Colonic mucosa (tissue), 4 donors: ENCODE measurements at regions not wholly inside any gene's neighbourhood (a gene's known extent, or its start where the extent isn't known, plus 50 kb on each side); places are given as distances from the start of the nearest gene placed in this dataset.

Experiments
- DNase-seq: peaks from one replicate; pipeline ENCODE4 v3.0.0-alpha.2; 2020
- H3K27ac ChIP-seq: fragments of 200-600 bp; one replicate; pipeline ENCODE4 v1.8.0; 2021
- H3K27me3 ChIP-seq: fragments of 200-600 bp; one replicate; pipeline ENCODE4 v1.8.0; 2021
- H3K36me3 ChIP-seq: fragments of 200-600 bp; one replicate; pipeline ENCODE4 v1.8.0; 2021
- H3K4me1 ChIP-seq: fragments of 200-600 bp; one replicate; pipeline ENCODE4 v1.8.0; 2021; ENCODE audit warnings: mild to moderate bottlenecking
- H3K4me3 ChIP-seq: fragments of 200-600 bp; one replicate; pipeline ENCODE4 v1.8.0; 2021
- H3K9ac ChIP-seq, 2 donors: one replicate each; pipeline ENCODE4 v1.7.0; 2013; ENCODE audit warnings: control low read depth in 2 of 2, low read depth in 2 of 2, low read length in 2 of 2
- H3K9me3 ChIP-seq: fragments of 200-600 bp; one replicate; pipeline ENCODE4 v1.8.0; 2021
- intact Hi-C: fragments of 100-400 bp; cut with DNase I; formaldehyde crosslinking; loops from one replicate; pipeline ENCODE4 v1.14.1; 2022
- TF ChIP-seq, protein P1 (sequence below): fragments of 200-600 bp; IDR thresholded peaks from one replicate; pipeline ENCODE4 v1.8.0; 2022; ENCODE audit warnings: antibody characterized with exemption, mild to moderate bottlenecking
- donor health status: healthy.
- donor health status: DM: no; HTN: no; CAD: no.
- donor health status: DM: no; HTN: no; CAD: no.

DNA sequence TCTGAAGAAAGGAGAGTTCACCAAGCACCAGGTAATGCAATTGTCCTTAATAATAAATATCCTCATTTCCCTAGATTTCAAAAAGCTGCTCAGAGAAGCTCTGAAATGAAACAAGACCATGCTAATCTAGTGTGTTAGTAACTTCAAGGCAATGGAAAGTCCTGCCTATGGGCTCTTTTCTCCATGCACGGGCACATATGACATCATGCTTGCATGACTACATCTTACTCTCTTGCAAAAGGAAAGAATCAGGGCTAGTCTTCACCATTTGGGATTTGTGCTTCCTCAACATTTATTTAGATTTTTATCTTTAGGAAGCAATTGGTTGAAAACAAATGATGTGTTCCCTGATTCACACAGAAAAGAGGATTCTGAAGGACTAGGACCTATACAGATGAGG lies 204.0 kb upstream of the POU3F3 start:
- no peaks in the 10 kb centered on the region for H3K36me3 ChIP-seq
- no peak overlapping the region for H3K27ac ChIP-seq
- no peak overlapping the region for H3K4me3 ChIP-seq
- intact Hi-C loops = no loop called here
- H3K9ac ChIP-seq = no peak overlapping the region
- no peaks in the 10 kb centered on the region for H3K27me3 ChIP-seq
- H3K4me1 ChIP-seq = no peaks in the 10 kb centered on the region
- DNase-seq = no peak
- TF ChIP-seq, protein P1, sequence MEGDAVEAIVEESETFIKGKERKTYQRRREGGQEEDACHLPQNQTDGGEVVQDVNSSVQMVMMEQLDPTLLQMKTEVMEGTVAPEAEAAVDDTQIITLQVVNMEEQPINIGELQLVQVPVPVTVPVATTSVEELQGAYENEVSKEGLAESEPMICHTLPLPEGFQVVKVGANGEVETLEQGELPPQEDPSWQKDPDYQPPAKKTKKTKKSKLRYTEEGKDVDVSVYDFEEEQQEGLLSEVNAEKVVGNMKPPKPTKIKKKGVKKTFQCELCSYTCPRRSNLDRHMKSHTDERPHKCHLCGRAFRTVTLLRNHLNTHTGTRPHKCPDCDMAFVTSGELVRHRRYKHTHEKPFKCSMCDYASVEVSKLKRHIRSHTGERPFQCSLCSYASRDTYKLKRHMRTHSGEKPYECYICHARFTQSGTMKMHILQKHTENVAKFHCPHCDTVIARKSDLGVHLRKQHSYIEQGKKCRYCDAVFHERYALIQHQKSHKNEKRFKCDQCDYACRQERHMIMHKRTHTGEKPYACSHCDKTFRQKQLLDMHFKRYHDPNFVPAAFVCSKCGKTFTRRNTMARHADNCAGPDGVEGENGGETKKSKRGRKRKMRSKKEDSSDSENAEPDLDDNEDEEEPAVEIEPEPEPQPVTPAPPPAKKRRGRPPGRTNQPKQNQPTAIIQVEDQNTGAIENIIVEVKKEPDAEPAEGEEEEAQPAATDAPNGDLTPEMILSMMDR = no peak
- H3K9me3 ChIP-seq = no peaks in the 10 kb centered on the region

DNA sequence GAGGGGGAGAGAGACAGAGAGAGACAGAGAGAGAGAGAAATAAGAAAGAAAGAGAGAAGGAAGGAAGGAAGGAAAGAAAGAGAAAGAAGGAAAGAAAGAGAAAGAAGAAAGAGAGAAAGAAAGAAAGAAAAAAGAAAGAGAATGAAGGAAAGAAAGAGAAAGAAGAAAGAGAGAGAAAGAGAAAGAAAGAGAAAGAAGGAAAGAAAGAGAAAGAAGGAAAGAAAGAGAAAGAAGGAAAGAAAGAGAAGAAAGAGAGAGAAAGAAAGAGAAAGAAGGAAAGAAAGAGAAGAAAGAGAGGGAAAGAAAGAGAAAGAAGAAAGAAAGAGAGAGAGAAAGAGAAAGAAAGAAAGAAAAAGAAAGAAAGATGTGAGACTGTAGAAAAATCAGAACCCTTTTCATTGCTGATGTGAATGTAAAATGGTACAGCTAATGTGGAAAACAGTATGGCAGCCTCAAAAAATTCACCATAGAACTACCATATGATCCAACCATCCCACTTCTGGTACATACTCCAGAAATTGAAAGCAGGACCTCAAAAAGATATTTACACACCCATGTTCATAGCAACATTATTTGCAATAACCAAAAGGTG lies 203.4 kb upstream of the POU3F3 start:
- intact Hi-C loops = no loop called here
- Histone ChIP-seq H3K9me3 (no peaks in the 10 kb centered on the region), H3K9ac (no peak overlapping the region), H3K4me1 (no peaks in the 10 kb centered on the region), H3K27me3 (no peaks in the 10 kb centered on the region), H3K36me3 (no peaks in the 10 kb centered on the region), H3K27ac (no peak overlapping the region), H3K4me3 (no peak overlapping the region)
- TF ChIP-seq, protein P1 = no peak
- no peak for DNase-seq

DNA sequence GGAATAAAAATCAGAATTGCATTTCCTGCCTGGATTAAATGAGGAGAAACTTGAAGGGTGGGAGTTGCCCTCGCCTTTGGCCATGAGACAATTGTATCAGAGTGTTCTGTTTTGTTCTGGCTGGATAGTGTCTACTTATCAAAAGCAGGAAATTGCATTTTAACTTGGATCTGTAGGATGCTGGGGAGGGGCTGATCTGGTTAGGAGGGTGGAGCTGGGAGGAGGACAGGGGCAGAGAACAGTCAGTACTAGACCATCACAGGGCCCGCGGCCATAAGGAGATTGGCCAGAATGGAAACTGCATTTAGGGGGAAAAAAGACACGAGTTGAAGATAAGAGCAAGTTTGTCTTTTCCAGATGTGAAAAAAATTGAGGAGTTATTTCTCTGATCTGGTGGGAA lies 199.1 kb upstream of the POU3F3 start:
- H3K4me1 ChIP-seq = no peaks in the 10 kb centered on the region
- no peaks in the 10 kb centered on the region for H3K9me3 ChIP-seq
- no peak overlapping the region for H3K4me3 ChIP-seq
- H3K27ac ChIP-seq = no peak overlapping the region
- H3K9ac ChIP-seq = no peak overlapping the region
- intact Hi-C loops = no loop called here
- TF ChIP-seq, protein P1 = no peak
- H3K27me3 ChIP-seq = no peaks in the 10 kb centered on the region
- no peak for DNase-seq
- no peaks in the 10 kb centered on the region for H3K36me3 ChIP-seq

DNA sequence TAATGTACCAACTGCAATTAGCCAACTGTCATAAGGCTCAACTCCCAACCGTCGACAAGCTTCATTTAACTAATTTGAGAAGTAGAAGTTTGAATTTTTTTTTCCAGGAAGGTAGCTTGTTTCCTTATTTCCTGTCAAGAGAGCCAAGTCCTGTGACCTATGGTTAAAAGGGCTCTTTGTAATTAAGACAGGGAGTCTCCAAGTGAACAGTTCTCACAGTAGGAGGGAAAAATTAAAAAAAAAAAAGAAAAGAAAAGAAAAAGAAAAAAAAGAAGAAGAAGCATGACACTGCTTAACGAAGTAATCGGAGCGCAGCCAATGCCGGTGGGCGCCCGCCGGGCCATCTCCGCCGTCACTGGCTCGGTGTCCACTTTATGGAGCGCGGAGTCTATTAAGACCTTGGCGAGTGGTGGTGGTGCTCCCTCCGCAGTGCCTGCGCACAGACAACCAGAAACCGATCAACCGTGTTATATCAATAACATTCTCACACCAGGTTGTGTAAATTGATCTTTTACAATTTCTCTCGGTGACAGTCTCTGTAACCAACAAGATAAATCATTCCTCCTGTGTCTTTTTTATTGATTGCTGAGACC lies 197.2 kb upstream of the POU3F3 start:
- Histone ChIP-seq H3K4me3 (no peak overlapping the region), H3K4me1 (no peaks in the 10 kb centered on the region), H3K36me3 (no peaks in the 10 kb centered on the region), H3K9ac (no peak overlapping the region), H3K27ac (no peak overlapping the region), H3K27me3 (no peaks in the 10 kb centered on the region), H3K9me3 (no peaks in the 10 kb centered on the region)
- DNase-seq = no peak
- TF ChIP-seq, protein P1 = no peak
- intact Hi-C loops = no loop called here

DNA sequence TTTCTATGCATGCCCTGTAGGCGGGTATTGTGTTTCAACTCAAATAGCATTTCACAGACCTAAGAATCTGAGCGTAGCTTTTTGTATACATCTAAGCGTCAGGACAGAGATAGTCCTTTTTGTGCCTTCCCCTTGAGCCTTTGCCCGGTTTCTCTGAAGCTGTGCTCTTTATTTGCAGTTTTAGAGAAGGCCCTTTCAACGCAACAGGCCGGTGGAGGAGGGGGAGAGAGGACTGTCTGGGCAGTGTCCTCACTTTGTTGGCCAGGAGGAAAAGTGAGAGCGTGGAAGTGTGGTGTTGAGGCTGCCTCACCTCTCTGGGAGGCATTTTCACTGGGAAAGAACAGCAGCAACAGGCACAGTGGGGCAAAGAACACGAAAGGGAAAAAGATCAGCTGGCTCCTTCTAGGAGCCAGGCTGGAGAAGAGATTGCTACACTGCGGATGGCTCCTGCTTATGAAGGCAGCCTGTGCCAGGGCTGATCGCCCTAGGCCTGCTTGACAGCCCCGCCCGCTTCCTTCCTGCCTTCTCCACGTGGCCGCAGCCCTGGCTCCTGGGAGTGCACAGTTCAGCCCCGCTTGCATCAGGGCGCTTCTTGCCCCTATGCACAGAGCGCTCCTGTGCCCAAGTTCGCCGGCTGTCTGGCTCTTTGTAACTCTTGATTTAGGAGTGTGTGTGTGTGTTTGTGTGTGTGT lies 195.6 kb upstream of the POU3F3 start:
- no peak overlapping the region for H3K27ac ChIP-seq

More for the DNA sequence above, 195.6 kb upstream of the POU3F3 start:
- Histone ChIP-seq H3K9me3 (no peaks in the 10 kb centered on the region), H3K36me3 (no peaks in the 10 kb centered on the region), H3K9ac (no peak overlapping the region), H3K4me1 (no peaks in the 10 kb centered on the region), H3K27me3 (no peaks in the 10 kb centered on the region), H3K4me3 (no peak overlapping the region)
- TF ChIP-seq, protein P1 = no peak
- intact Hi-C loops = no loop called here
- no peak for DNase-seq
